NAMALWA (cell line): ENCODE measurements at regions not wholly inside any gene's neighbourhood (a gene's known extent, or its start where the extent isn't known, plus 50 kb on each side); places are given as distances from the start of the nearest gene placed in this dataset.
"Not testable (repeated sequence)": the region's sequence is repeated elsewhere in the genome, so short reads cannot be mapped to it uniquely, and the experiment has no call there.

Source experiments
- DNase-seq: peaks from one replicate; pipeline ENCODE4 v3.0.0-alpha.2; 2015; ENCODE audit warnings: low spot score

- no peak for DNase-seq
These were observed 372.2 kb downstream of the NFIB start for GRCh38 chr9:13941714-13942113.

- DNase-seq: no peak
These were observed 374.0 kb downstream of the NFIB start for GRCh38 chr9:13939701-13940490.

- DNase-seq: no peak
These were observed 374.8 kb downstream of the NFIB start for GRCh38 chr9:13939134-13939533.

- no peak for DNase-seq
These were observed 379.5 kb downstream of the NFIB start for GRCh38 chr9:13934416-13934815.

- DNase-seq: no peak
These were observed 380.7 kb downstream of the NFIB start for GRCh38 chr9:13933268-13933656.

GRCh38 chr9:13932528-13933267 is 381.2 kb downstream of the NFIB start:
- DNase-seq: no peak

GRCh38 chr9:13929013-13929412 is 384.9 kb downstream of the NFIB start:
- no peak for DNase-seq

GRCh38 chr9:13923381-13923780 is 390.6 kb downstream of the NFIB start:
- DNase-seq: no peak

GRCh38 chr9:13920557-13920956 is 393.4 kb downstream of the NFIB start:
- DNase-seq: no peak

GRCh38 chr9:13919401-13919800 is 394.5 kb downstream of the NFIB start:
- DNase-seq: no peak

GRCh38 chr9:13917534-13917933 is 396.4 kb downstream of the NFIB start:
- DNase-seq: no peak

GRCh38 chr9:13915591-13916301 is 398.2 kb downstream of the NFIB start:
- no peak for DNase-seq

GRCh38 chr9:13915131-13915530 is 398.8 kb downstream of the NFIB start:
- no peak for DNase-seq

- DNase-seq: no peak
These were observed 402.5 kb downstream of the NFIB start for GRCh38 chr9:13911473-13911872.

GRCh38 chr9:13907842-13908241 is 406.1 kb downstream of the NFIB start:
- DNase-seq: not testable (repeated sequence)

GRCh38 chr9:13904746-13905145 is 409.2 kb downstream of the NFIB start:
- no peak for DNase-seq

GRCh38 chr9:13904311-13904710 is 409.6 kb downstream of the NFIB start:
- no peak for DNase-seq

GRCh38 chr9:13902286-13903066 is 411.5 kb downstream of the NFIB start:
- no peak for DNase-seq

GRCh38 chr9:13901176-13901575 is 412.8 kb downstream of the NFIB start:
- no peak for DNase-seq

GRCh38 chr9:13900449-13900848 is 413.5 kb downstream of the NFIB start:
- no peak for DNase-seq

- DNase-seq: no peak
These were observed 414.0 kb downstream of the NFIB start for GRCh38 chr9:13899924-13900323.

GRCh38 chr9:13898957-13899356 is 415.0 kb downstream of the NFIB start:
- DNase-seq: no peak
